ENCODE measurements at regions not wholly inside any gene's neighbourhood (a gene's known extent, or its start where the extent isn't known, plus 50 kb on each side); places are given as distances from the start of the nearest gene placed in this dataset.

DNA sequence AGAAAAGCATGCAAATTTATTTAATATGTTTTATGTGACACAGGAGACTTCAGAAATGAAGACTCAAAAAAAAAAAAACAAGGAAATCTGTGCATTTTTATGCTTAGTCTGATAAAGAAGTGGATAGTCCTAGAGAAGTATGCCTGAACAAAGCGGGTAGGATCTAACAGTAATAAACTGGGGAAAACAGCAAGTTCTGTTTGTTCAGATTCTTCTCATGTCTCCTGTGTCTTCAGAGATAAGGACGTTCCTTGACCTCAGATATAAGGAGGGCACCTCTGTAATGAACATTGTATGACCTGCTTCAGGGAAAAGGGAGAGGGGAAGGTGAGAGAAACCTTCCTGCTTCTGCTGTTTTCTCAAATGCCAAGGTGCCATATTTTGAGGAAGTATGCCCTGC lies 67.7 kb upstream of the TNFSF18 start:
- TF ChIP-seq CTCF (IDR thresholded peaks at IDR 0.05; ENCODE audit: poor library complexity) = no peak
- TF ChIP-seq EZH2 (IDR thresholded peaks at IDR 0.05; ENCODE audit: borderline replicate concordance) = no peak
- no peak for TF ChIP-seq EZH2phosphoT487 (IDR thresholded peaks at IDR 0.05; ENCODE audit: low read depth, severe bottlenecking, unreplicated experiment)
